ENCODE measurements at regions not wholly inside any gene's neighbourhood (a gene's known extent, or its start where the extent isn't known, plus 50 kb on each side); places are given as distances from the start of the nearest gene placed in this dataset.

- intact Hi-C loops (cut with micrococcal nuclease), result no loop called here
- Mint-ChIP-seq H3K27ac (no peak overlapping the region), H3K36me3 (ENCODE audit: low read depth) (no peaks in the 10 kb centered on the region), H3K27me3 (no peaks in the 10 kb centered on the region), H3K9me3 (no peaks in the 10 kb centered on the region), H3K4me1 (peaks cover 2% of the 10 kb centered on the region), H3K4me3 (no peak overlapping the region)
- ATAC-seq (ENCODE audit: low read depth) (no peak), DNase-seq (no peak)
- no peak for TF ChIP-seq CTCF (IDR thresholded peaks at IDR 0.05)
- POLR2A ChIA-PET, result no interaction called here
- CTCF ChIA-PET, result no interaction called here
Measured at GRCh38 chr1:193619911-193620310, 433.5 kb upstream of the B3GALT2 start.

- no peak overlapping the region for H3K4me3 Mint-ChIP-seq
- H3K27ac Mint-ChIP-seq, result no peak overlapping the region
- ATAC-seq (ENCODE audit: low read depth) (no peak), DNase-seq (no peak)
- TF ChIP-seq CTCF (IDR thresholded peaks at IDR 0.05), result no peak
- H3K27me3 Mint-ChIP-seq, result no peaks in the 10 kb centered on the region
- POLR2A ChIA-PET, result no interaction called here
- intact Hi-C loops (cut with micrococcal nuclease), result no loop called here
- H3K4me1 Mint-ChIP-seq, result peaks cover 11% of the 10 kb centered on the region
- H3K9me3 Mint-ChIP-seq, result no peaks in the 10 kb centered on the region
- CTCF ChIA-PET, result no interaction called here
- no peaks in the 10 kb centered on the region for H3K36me3 Mint-ChIP-seq (ENCODE audit: low read depth)
Measured at GRCh38 chr1:193614817-193615216, 428.4 kb upstream of the B3GALT2 start.

- ChIA-PET CTCF (no interaction called here), POLR2A (no interaction called here)
- Mint-ChIP-seq H3K4me1 (peaks cover 11% of the 10 kb centered on the region), H3K9me3 (no peaks in the 10 kb centered on the region), H3K4me3 (no peak overlapping the region), H3K27me3 (peaks cover 1% of the 10 kb centered on the region), H3K36me3 (ENCODE audit: low read depth) (no peaks in the 10 kb centered on the region), H3K27ac (no peak overlapping the region)
- DNase-seq, result no peak
- intact Hi-C loops (cut with micrococcal nuclease), result no loop called here
- ATAC-seq (ENCODE audit: low read depth), result no peak
- no peak for TF ChIP-seq CTCF (IDR thresholded peaks at IDR 0.05)
Measured at GRCh38 chr1:193614275-193614674, 427.9 kb upstream of the B3GALT2 start.

- POLR2A ChIA-PET, result no interaction called here
- CTCF ChIA-PET, result no interaction called here
- no peak for DNase-seq
- H3K9me3 Mint-ChIP-seq, result peaks cover 5% of the 10 kb centered on the region
- no peak overlapping the region for H3K4me3 Mint-ChIP-seq
- intact Hi-C loops (cut with micrococcal nuclease), result no loop called here
- H3K4me1 Mint-ChIP-seq, result peaks cover 11% of the 10 kb centered on the region
- no peak overlapping the region for H3K27ac Mint-ChIP-seq
- ATAC-seq (ENCODE audit: low read depth), result no peak
- no peak for TF ChIP-seq CTCF (IDR thresholded peaks at IDR 0.05)
- H3K27me3 Mint-ChIP-seq, result peaks cover 1% of the 10 kb centered on the region
- H3K36me3 Mint-ChIP-seq (ENCODE audit: low read depth), result no peaks in the 10 kb centered on the region
Measured at GRCh38 chr1:193613041-193613440, 426.6 kb upstream of the B3GALT2 start.

GRCh38 chr1:193609592-193609991 is 423.2 kb upstream of the B3GALT2 start:
- H3K4me3 Mint-ChIP-seq, result no peak overlapping the region
- intact Hi-C loops (cut with micrococcal nuclease), result no loop called here
- ChIA-PET POLR2A (no interaction called here), CTCF (no interaction called here)
- ATAC-seq (ENCODE audit: low read depth) (no peak), DNase-seq (no peak)
- H3K9me3 Mint-ChIP-seq, result peaks cover 5% of the 10 kb centered on the region
- peaks cover 6% of the 10 kb centered on the region for H3K4me1 Mint-ChIP-seq
- no peak for TF ChIP-seq CTCF (IDR thresholded peaks at IDR 0.05)
- H3K27me3 Mint-ChIP-seq, result peaks cover 1% of the 10 kb centered on the region
- H3K27ac Mint-ChIP-seq, result no peak overlapping the region
- H3K36me3 Mint-ChIP-seq (ENCODE audit: low read depth), result no peaks in the 10 kb centered on the region
